Natural killer cell (primary cell): ENCODE measurements at regions not wholly inside any gene's neighbourhood (a gene's known extent, or its start where the extent isn't known, plus 50 kb on each side); places are given as distances from the start of the nearest gene placed in this dataset.

ENCODE experiments used
- ATAC-seq, 3 donors: fragments of 150-1000 bp in 2 of 3; fragments of 200-7000 bp in 1 of 3; cut with Tn5 transposase; 1 replicate in 1 of 3; 2 replicates in 2 of 3; pipeline ENCODE4 v1.10.0; 2021; ENCODE audit warnings: mild to moderate bottlenecking in 2 of 3, moderate library complexity in 2 of 3
- DNase-seq, 2 donors: peaks; one replicate each; pipeline versions ENCODE4 v3.0.0 to v3.0.0-alpha.2; 2013 to 2021; ENCODE audit warnings: mixed read lengths in 1 of 2
- H3K27ac ChIP-seq: one replicate; pipeline ENCODE4 v1.5.1; 2013; ENCODE audit warnings: mild to moderate bottlenecking, low read length
- H3K27me3 ChIP-seq: one replicate; pipeline ENCODE4 v1.6.1; 2013; ENCODE audit warnings: low read length; ENCODE audit not compliant: control insufficient read depth, insufficient read depth
- H3K36me3 ChIP-seq: one replicate; pipeline ENCODE4 v1.6.1; 2013; ENCODE audit warnings: low read length; ENCODE audit not compliant: control insufficient read depth, insufficient read depth
- H3K4me1 ChIP-seq: one replicate; pipeline ENCODE4 v1.6.1; 2013; ENCODE audit warnings: low read length; ENCODE audit not compliant: control insufficient read depth, insufficient read depth
- H3K4me3 ChIP-seq: one replicate; pipeline ENCODE4 v1.5.1; 2013; ENCODE audit warnings: low read length
- H3K9me3 ChIP-seq: one replicate; pipeline ENCODE4 v1.6.1; 2013; ENCODE audit warnings: low read length; ENCODE audit not compliant: control insufficient read depth, insufficient read depth
- H3K27ac Mint-ChIP-seq, 2 donors: one replicate each; pipeline ENCODE4 v1.8.0; 2022; ENCODE audit warnings: mild to moderate bottlenecking in 2 of 2, mixed read lengths in 2 of 2, moderate library complexity in 1 of 2
- H3K27me3 Mint-ChIP-seq, 2 donors: one replicate each; pipeline ENCODE4 v1.8.0; 2022; ENCODE audit warnings: low read depth in 2 of 2, mixed read lengths in 2 of 2
- H3K36me3 Mint-ChIP-seq: one replicate; pipeline ENCODE4 v1.8.0; 2022; ENCODE audit warnings: mixed read lengths
- H3K4me1 Mint-ChIP-seq, 2 donors: one replicate each; pipeline ENCODE4 v1.8.0; 2022; ENCODE audit warnings: mixed read lengths in 2 of 2
- H3K4me3 Mint-ChIP-seq: one replicate; pipeline ENCODE4 v1.8.0; 2022; ENCODE audit warnings: mild to moderate bottlenecking, moderate library complexity, mixed read lengths
- H3K9me3 Mint-ChIP-seq, 2 donors: one replicate each; pipeline ENCODE4 v1.8.0; 2022; ENCODE audit warnings: mixed read lengths in 2 of 2
- WGBS: methylation state at CpG from one replicate; pipeline ENCODE4 v1.1.7; 2013; ENCODE audit warnings: missing lambda C conversion rate; ENCODE audit not compliant: insufficient coverage; 5-methylcytosine and 5-hydroxymethylcytosine counted together
- intact Hi-C: fragments of 100-400 bp; cut with micrococcal nuclease; formaldehyde crosslinking; loops from one replicate; pipeline ENCODE4 v1.14.2; 2022
- TF ChIP-seq, protein P1 (sequence below): fragments of 200-600 bp; IDR thresholded peaks from one replicate; pipeline ENCODE4 v1.8.0; 2022; ENCODE audit warnings: antibody characterized with exemption

DNA sequence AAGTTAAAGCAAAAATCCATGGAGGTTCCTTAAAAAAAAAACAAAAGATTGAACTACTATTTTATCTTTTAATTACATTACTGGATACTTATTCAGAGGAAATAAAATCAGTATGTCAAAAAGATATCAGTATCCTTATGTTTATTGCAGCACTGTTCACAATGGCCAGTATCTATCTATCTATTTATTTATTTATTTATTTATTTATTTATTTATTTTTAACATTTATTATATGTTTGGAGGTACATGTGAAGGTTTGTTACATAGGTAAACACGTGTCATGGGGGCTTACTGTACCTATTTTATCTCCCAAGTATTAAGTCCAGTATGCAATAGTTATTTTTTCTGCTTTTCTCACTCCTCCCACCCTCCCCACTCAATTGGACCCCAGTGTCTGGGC is 881.1 kb upstream of the POU3F4 start:
- Mint-ChIP-seq H3K36me3 (no peaks in the 10 kb centered on the region), H3K4me1 (no peaks in the 10 kb centered on the region), H3K4me3 (no peak overlapping the region), H3K27ac (no peak overlapping the region), H3K27me3 (no peaks in the 10 kb centered on the region), H3K9me3 (peaks cover 3 to 6% of the 10 kb centered on the region in 2 donors)
- TF ChIP-seq, protein P1, sequence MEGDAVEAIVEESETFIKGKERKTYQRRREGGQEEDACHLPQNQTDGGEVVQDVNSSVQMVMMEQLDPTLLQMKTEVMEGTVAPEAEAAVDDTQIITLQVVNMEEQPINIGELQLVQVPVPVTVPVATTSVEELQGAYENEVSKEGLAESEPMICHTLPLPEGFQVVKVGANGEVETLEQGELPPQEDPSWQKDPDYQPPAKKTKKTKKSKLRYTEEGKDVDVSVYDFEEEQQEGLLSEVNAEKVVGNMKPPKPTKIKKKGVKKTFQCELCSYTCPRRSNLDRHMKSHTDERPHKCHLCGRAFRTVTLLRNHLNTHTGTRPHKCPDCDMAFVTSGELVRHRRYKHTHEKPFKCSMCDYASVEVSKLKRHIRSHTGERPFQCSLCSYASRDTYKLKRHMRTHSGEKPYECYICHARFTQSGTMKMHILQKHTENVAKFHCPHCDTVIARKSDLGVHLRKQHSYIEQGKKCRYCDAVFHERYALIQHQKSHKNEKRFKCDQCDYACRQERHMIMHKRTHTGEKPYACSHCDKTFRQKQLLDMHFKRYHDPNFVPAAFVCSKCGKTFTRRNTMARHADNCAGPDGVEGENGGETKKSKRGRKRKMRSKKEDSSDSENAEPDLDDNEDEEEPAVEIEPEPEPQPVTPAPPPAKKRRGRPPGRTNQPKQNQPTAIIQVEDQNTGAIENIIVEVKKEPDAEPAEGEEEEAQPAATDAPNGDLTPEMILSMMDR = no peak
- Histone ChIP-seq H3K36me3 (no peaks in the 10 kb centered on the region), H3K27ac (no peak overlapping the region), H3K4me3 (no peak overlapping the region), H3K27me3 (no peaks in the 10 kb centered on the region), H3K9me3 (no peaks in the 10 kb centered on the region), H3K4me1 (no peaks in the 10 kb centered on the region)
- ATAC-seq = no peak
- WGBS = no CpG with 5 or more reads among the region's 1 CpG
- DNase-seq = no peak
- intact Hi-C loops = no loop called here

DNA sequence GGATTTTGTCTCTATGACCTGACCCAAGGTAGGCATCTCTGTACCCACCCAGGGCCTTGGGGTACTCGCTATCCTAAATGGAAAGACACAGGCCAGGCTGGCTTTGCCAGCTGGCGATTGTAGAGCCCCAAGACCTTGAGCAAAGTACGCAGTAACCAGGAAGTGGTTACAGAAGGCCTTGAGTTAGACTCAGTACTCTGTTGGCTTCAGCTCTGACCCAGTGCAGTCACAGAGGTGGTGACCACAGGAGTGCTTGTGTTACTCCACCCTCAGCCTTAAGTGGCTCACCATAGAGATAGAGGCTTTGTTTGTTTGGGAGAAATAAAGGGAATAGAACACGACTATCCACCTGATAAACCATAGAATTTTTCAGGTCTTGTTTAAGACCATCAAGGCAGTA is 880.5 kb upstream of the POU3F4 start:
- Histone ChIP-seq H3K4me1 (no peaks in the 10 kb centered on the region), H3K36me3 (no peaks in the 10 kb centered on the region), H3K27me3 (no peaks in the 10 kb centered on the region), H3K4me3 (no peak overlapping the region), H3K9me3 (no peaks in the 10 kb centered on the region), H3K27ac (no peak overlapping the region)
- TF ChIP-seq, protein P1 = no peak
- H3K27me3 Mint-ChIP-seq = no peaks in the 10 kb centered on the region
- H3K4me1 Mint-ChIP-seq = no peaks in the 10 kb centered on the region
- DNase-seq = no peak
- no peak overlapping the region for H3K4me3 Mint-ChIP-seq
- peaks cover 3 to 6% of the 10 kb centered on the region in 2 donors for H3K9me3 Mint-ChIP-seq
- no peaks in the 10 kb centered on the region for H3K36me3 Mint-ChIP-seq
- intact Hi-C loops = no loop called here
- 77% methylated on average over 3 of the region's 4 CpGs for WGBS
- ATAC-seq = peak in 1 of 3 donors; percentile 67
- no peak overlapping the region for H3K27ac Mint-ChIP-seq

DNA sequence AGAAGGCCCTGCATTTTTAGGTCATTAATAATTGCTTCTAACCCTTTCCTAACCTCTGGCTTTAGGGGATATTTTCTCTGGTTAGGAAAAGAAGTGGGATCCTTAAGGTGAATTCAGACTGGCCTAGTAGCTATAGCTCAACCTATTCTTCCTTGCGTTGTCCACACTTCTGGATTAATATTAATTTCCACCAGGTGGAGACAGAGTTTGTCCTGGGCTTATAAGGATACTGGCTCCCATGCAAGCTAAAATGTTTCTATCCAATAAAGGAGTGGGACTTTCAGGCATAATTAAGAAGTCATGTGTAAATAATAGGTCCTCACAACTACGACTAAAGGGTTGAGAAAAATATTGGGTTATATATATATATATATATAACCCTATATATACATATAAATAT is 860.0 kb upstream of the POU3F4 start:
- no peaks in the 10 kb centered on the region for H3K36me3 Mint-ChIP-seq
- no peak overlapping the region for H3K27ac Mint-ChIP-seq
- H3K27me3 ChIP-seq = no peaks in the 10 kb centered on the region
- no peaks in the 10 kb centered on the region for H3K4me1 Mint-ChIP-seq
- TF ChIP-seq, protein P1 = no peak
- peaks cover 0 to 12% of the 10 kb centered on the region in 2 donors for H3K9me3 Mint-ChIP-seq
- no peaks in the 10 kb centered on the region for H3K27me3 Mint-ChIP-seq
- WGBS = no CpG with 5 or more reads among the region's 2 CpGs
- no peaks in the 10 kb centered on the region for H3K9me3 ChIP-seq
- no peak overlapping the region for H3K4me3 ChIP-seq
- no peak overlapping the region for H3K4me3 Mint-ChIP-seq
- H3K4me1 ChIP-seq = no peaks in the 10 kb centered on the region
- H3K36me3 ChIP-seq = no peaks in the 10 kb centered on the region
- intact Hi-C loops = no loop called here
- ATAC-seq = no peak
- H3K27ac ChIP-seq = no peak overlapping the region
- DNase-seq = no peak

DNA sequence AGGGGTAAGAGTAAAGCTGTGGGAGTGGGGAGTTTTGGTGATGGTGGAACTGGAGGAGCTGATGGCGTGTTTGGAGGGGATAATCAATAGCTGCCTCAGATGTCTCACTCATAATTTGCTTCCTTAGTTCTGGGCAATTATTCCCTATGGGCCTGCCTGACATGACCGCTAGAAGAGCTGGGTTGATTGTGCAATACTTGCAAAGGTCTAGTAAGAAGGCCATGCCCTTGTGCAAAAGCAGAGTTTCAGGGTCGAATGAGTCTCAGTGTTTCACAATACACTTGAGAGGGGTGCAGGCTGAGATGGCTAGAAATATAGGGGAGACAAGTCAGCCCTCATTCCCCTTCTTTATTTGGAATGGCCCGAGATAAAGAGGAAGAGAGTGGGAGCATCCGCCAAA is 858.4 kb upstream of the POU3F4 start:
- Histone ChIP-seq H3K36me3 (no peaks in the 10 kb centered on the region), H3K9me3 (no peaks in the 10 kb centered on the region), H3K27ac (no peak overlapping the region), H3K4me1 (no peaks in the 10 kb centered on the region), H3K27me3 (no peaks in the 10 kb centered on the region), H3K4me3 (no peak overlapping the region)
- H3K27ac Mint-ChIP-seq = no peak overlapping the region
- H3K4me3 Mint-ChIP-seq = no peak overlapping the region
- intact Hi-C loops = no loop called here
- H3K4me1 Mint-ChIP-seq = no peaks in the 10 kb centered on the region
- H3K27me3 Mint-ChIP-seq = no peaks in the 10 kb centered on the region
- ATAC-seq (no peak), DNase-seq (no peak)
- H3K36me3 Mint-ChIP-seq = no peaks in the 10 kb centered on the region
- H3K9me3 Mint-ChIP-seq = peaks cover 0 to 12% of the 10 kb centered on the region in 2 donors
- 89% methylated on average over 3 of the region's 5 CpGs for WGBS
- TF ChIP-seq, protein P1 = no peak
